Parathyroid adenoma (tissue), 2 donors: ENCODE measurements at regions not wholly inside any gene's neighbourhood (a gene's known extent, or its start where the extent isn't known, plus 50 kb on each side); places are given as distances from the start of the nearest gene placed in this dataset.
"Not testable (repeated sequence)": the region's sequence is repeated elsewhere in the genome, so short reads cannot be mapped to it uniquely, and the experiment has no call there.

Experiments used
- H2AFZ ChIP-seq: fragments of 300-600 bp; sonication (generic); one replicate; pipeline ENCODE4 v1.7.0; 2017; ENCODE audit warnings: antibody characterized with exemption, mild to moderate bottlenecking
- H3K27ac ChIP-seq: fragments of 300-600 bp; sonication (generic); one replicate; pipeline ENCODE4 v1.7.0; 2017
- H3K27me3 ChIP-seq: fragments of 300-600 bp; sonication (generic); one replicate; pipeline ENCODE4 v1.7.0; 2017; ENCODE audit warnings: low read length; ENCODE audit not compliant: control insufficient read depth, insufficient read depth
- H3K36me3 ChIP-seq: fragments of 300-600 bp; sonication (generic); one replicate; pipeline ENCODE4 v1.7.0; 2017; ENCODE audit warnings: low read length; ENCODE audit not compliant: control insufficient read depth, insufficient read depth
- H3K4me1 ChIP-seq: fragments of 300-600 bp; sonication (generic); one replicate; pipeline ENCODE4 v1.7.0; 2017; ENCODE audit warnings: control low read depth
- H3K4me2 ChIP-seq: fragments of 300-600 bp; sonication (generic); one replicate; pipeline ENCODE4 v1.7.0; 2017; ENCODE audit warnings: low read length
- H3K4me3 ChIP-seq: fragments of 300-600 bp; sonication (generic); one replicate; pipeline ENCODE4 v1.7.0; 2017; ENCODE audit warnings: low read depth, low read length
- H3K79me2 ChIP-seq: fragments of 300-600 bp; sonication (generic); one replicate; pipeline ENCODE4 v1.7.0; 2017; ENCODE audit warnings: control low read depth
- H3K9ac ChIP-seq: fragments of 300-600 bp; sonication (generic); one replicate; pipeline ENCODE4 v1.7.0; 2017; ENCODE audit warnings: mild to moderate bottlenecking
- H3K9me3 ChIP-seq: fragments of 300-600 bp; sonication (generic); one replicate; pipeline ENCODE4 v1.7.0; 2017; ENCODE audit warnings: low read length; ENCODE audit not compliant: control insufficient read depth
- CTCF ChIP-seq: fragments of 300-600 bp; sonication (generic); IDR thresholded peaks from one replicate; pipeline ENCODE4 v1.7.0; 2017; ENCODE audit warnings: antibody characterized with exemption, mild to moderate bottlenecking
- donor health status: primary hyperparathyroidism.

GRCh38 chr7:53491051-53491450 is 455.6 kb downstream of the POM121L12 start:
- H3K4me3 ChIP-seq, result no peak overlapping the region
- H3K27me3 ChIP-seq, result no peaks in the 10 kb centered on the region
- H3K9me3 ChIP-seq, result no peaks in the 10 kb centered on the region
- H3K9ac ChIP-seq, result no peak overlapping the region
- no peak overlapping the region for H3K4me2 ChIP-seq
- H3K27ac ChIP-seq, result no peak overlapping the region
- no peak overlapping the region for H2AFZ ChIP-seq
- no peaks in the 10 kb centered on the region for H3K36me3 ChIP-seq
- no peaks in the 10 kb centered on the region for H3K79me2 ChIP-seq
- H3K4me1 ChIP-seq, result no peaks in the 10 kb centered on the region
- TF ChIP-seq CTCF, result no peak

GRCh38 chr7:53495181-53495580 is 459.7 kb downstream of the POM121L12 start:
- H3K4me3 ChIP-seq, H3K9ac ChIP-seq, H3K4me1 ChIP-seq, H3K9me3 ChIP-seq, H2AFZ ChIP-seq, H3K27me3 ChIP-seq, H3K79me2 ChIP-seq, H3K27ac ChIP-seq, H3K4me2 ChIP-seq, H3K36me3 ChIP-seq: not testable (repeated sequence)

GRCh38 chr7:53500076-53500475 is 464.6 kb downstream of the POM121L12 start:
- no peak for TF ChIP-seq CTCF
- Histone ChIP-seq H3K9ac (no peak overlapping the region), H3K4me2 (no peak overlapping the region), H3K27ac (no peak overlapping the region), H3K4me1 (no peaks in the 10 kb centered on the region), H3K79me2 (no peaks in the 10 kb centered on the region), H3K4me3 (no peak overlapping the region), H3K9me3 (no peaks in the 10 kb centered on the region), H3K27me3 (no peaks in the 10 kb centered on the region), H3K36me3 (no peaks in the 10 kb centered on the region), H2AFZ (no peak overlapping the region)

GRCh38 chr7:53504914-53505313 is 469.5 kb downstream of the POM121L12 start:
- Histone ChIP-seq H3K27me3 (no peaks in the 10 kb centered on the region), H3K4me2 (no peak overlapping the region), H3K79me2 (no peaks in the 10 kb centered on the region), H3K9me3 (no peaks in the 10 kb centered on the region), H3K27ac (no peak overlapping the region), H3K4me1 (no peaks in the 10 kb centered on the region), H3K36me3 (no peaks in the 10 kb centered on the region), H2AFZ (no peak overlapping the region), H3K4me3 (no peak overlapping the region), H3K9ac (no peak overlapping the region)
- no peak for TF ChIP-seq CTCF

- H3K4me1 ChIP-seq, result no peaks in the 10 kb centered on the region
- no peaks in the 10 kb centered on the region for H3K9me3 ChIP-seq
- H3K4me3 ChIP-seq, result no peak overlapping the region
- H3K4me2 ChIP-seq, result no peak overlapping the region
- no peaks in the 10 kb centered on the region for H3K79me2 ChIP-seq
- TF ChIP-seq CTCF, result no peak
- no peak overlapping the region for H2AFZ ChIP-seq
- H3K9ac ChIP-seq, result no peak overlapping the region
- H3K27ac ChIP-seq, result no peak overlapping the region
- no peaks in the 10 kb centered on the region for H3K27me3 ChIP-seq
- no peaks in the 10 kb centered on the region for H3K36me3 ChIP-seq
Observed at GRCh38 chr7:53518319-53518718, 482.9 kb downstream of the POM121L12 start.
